Astrocyte (in vitro differentiated cells and primary cell): ENCODE measurements at regions not wholly inside any gene's neighbourhood (a gene's known extent, or its start where the extent isn't known, plus 50 kb on each side); places are given as distances from the start of the nearest gene placed in this dataset.
"Not testable (repeated sequence)": the region's sequence is repeated elsewhere in the genome, so short reads cannot be mapped to it uniquely, and the experiment has no call there.

Experiments used
- CTCF ChIP-seq: IDR thresholded peaks from 2 replicates; pipeline ENCODE4 v1.5.1; 2011; ENCODE audit warnings: low read depth, mild to moderate bottlenecking, inconsistent platforms, low read length, moderate library complexity; ENCODE audit not compliant: insufficient read depth
- EZH2 ChIP-seq: IDR thresholded peaks from 2 replicates; pipeline ENCODE4 v1.6.1; 2012; ENCODE audit warnings: mild to moderate bottlenecking, low read length, inconsistent platforms; ENCODE audit not compliant: insufficient read depth

GRCh38 chr22:22338778-22339177 is 94.2 kb downstream of the VPREB1 start:
- TF ChIP-seq CTCF, EZH2: not testable (repeated sequence)
